ENCODE measurements at regions not wholly inside any gene's neighbourhood (a gene's known extent, or its start where the extent isn't known, plus 50 kb on each side); places are given as distances from the start of the nearest gene placed in this dataset.

GRCh38 chr3:163071713-163072112, 1575.1 kb downstream of the OTOL1 start:
- intact Hi-C loops (cut with DNase I; ENCODE audit: low total_unique reads), result no loop called here
- WGBS, 5 donors, result 52 to 73% (median 64%) methylated on average over 2 of the region's 2 CpGs
- Histone ChIP-seq H3K9me3 (peaks cover 3 to 15% (median 11%) of the 10 kb centered on the region in 4 donors), H3K4me1 (no peaks in the 10 kb centered on the region), H3K27me3 (no peaks in the 10 kb centered on the region), H3K36me3 (no peaks in the 10 kb centered on the region), H3K27ac (no peak overlapping the region), H3K4me3 (no peak overlapping the region)
- TF ChIP-seq POLR2AphosphoS5 (IDR thresholded peaks at IDR 0.05) (no peak), POLR2A (IDR thresholded peaks at IDR 0.05) (no peak), CTCF (IDR thresholded peaks at IDR 0.05) (no peak)
- no peak for DNase-seq

Small RNA genes lying in the stretch of these regions (small RNA-seq; reads per million reads assigned to genes)
- 0 reads per million in 4 donors for gene AC128716.1
